Gastrocnemius medialis (tissue), 4 donors: ENCODE measurements at regions not wholly inside any gene's neighbourhood (a gene's known extent, or its start where the extent isn't known, plus 50 kb on each side); places are given as distances from the start of the nearest gene placed in this dataset.

Source experiments
- ATAC-seq, 2 donors: fragments of 150-250 bp; one replicate each; pipeline ENCODE4 v1.9.1; 2016
- DNase-seq, 2 donors: peaks; one replicate each; pipeline ENCODE4 v3.0.0-alpha.2; 2019
- H3K27ac ChIP-seq, 4 donors: fragments of 200-600 bp; sonication (generic); 1 replicate in 1 of 4; 2 replicates in 3 of 4; pipeline ENCODE4 v1.5.1; 2016 to 2018; ENCODE audit warnings: mild to moderate bottlenecking in 2 of 4, moderate library complexity in 1 of 4
- H3K27me3 ChIP-seq, 3 donors: fragments of 200-600 bp; sonication (generic) in 2 of 3; 1 replicate in 1 of 3; 2 replicates in 2 of 3; pipeline versions ENCODE4 v1.5.1 to v1.6.0; 2016 to 2019; ENCODE audit warnings: mild to moderate bottlenecking in 1 of 3, moderate library complexity in 1 of 3
- H3K36me3 ChIP-seq, 2 donors: fragments of 200-600 bp; sonication (generic) in 1 of 2; one replicate each; pipeline ENCODE4 v1.5.1; 2017 to 2018
- H3K4me1 ChIP-seq, 2 donors: fragments of 200-600 bp; sonication (generic) in 1 of 2; one replicate each; pipeline ENCODE4 v1.5.1; 2016 to 2017; ENCODE audit warnings: mild to moderate bottlenecking in 2 of 2
- H3K4me3 ChIP-seq, 4 donors: fragments of 200-600 bp; sonication (generic) in 3 of 4; 1 replicate in 1 of 4; 2 replicates in 3 of 4; pipeline ENCODE4 v1.5.1; 2016 to 2019; ENCODE audit warnings: mild to moderate bottlenecking in 2 of 4
- H3K9me3 ChIP-seq, 3 donors: fragments of 200-600 bp; sonication (generic) in 2 of 3; 1 replicate in 1 of 3; 2 replicates in 2 of 3; pipeline ENCODE4 v1.5.1; 2016 to 2019
- CTCF ChIP-seq, 5 experiments: fragments of 450-650 bp in 3 of 5; fragments of 200-600 bp in 2 of 5; sonication (generic) in 2 of 5; IDR thresholded peaks in 4 of 5; conservative IDR thresholded peaks in 1 of 5; 1 replicate in 4 of 5; 2 replicates in 1 of 5; pipeline ENCODE4 v1.5.1; 2016 to 2019; ENCODE audit warnings: antibody characterized with exemption in 5 of 5, mild to moderate bottlenecking in 3 of 5, moderate library complexity in 3 of 5
- POLR2A ChIP-seq, 2 donors: fragments of 450-650 bp; IDR thresholded peaks; one replicate each; pipeline ENCODE4 v1.6.1; 2017; ENCODE audit warnings: antibody characterized with exemption in 2 of 2, mild to moderate bottlenecking in 2 of 2, moderate library complexity in 2 of 2
- in situ Hi-C, 4 donors: fragments of 200-750 bp; cut with MboI; loops; one replicate each; pipeline versions ENCODE4 v1.15.0 to v1.8.0; 2017; ENCODE audit warnings: low sequenced_read_pairs in 4 of 4
- intact Hi-C: fragments of 100-400 bp; cut with DNase I; formaldehyde crosslinking; loops from one replicate; pipeline ENCODE4 v1.15.1; 2023; ENCODE audit warnings: low total_unique reads

GRCh38 chr3:13134879-13135206, 61.6 kb upstream of the IQSEC1 start:
- H3K4me3 ChIP-seq = no peak overlapping the region
- intact Hi-C loops (no loop called here), in situ Hi-C loops (no loop called here)
- DNase-seq = no peak
- no peaks in the 10 kb centered on the region for H3K27me3 ChIP-seq
- no peaks in the 10 kb centered on the region for H3K36me3 ChIP-seq
- ATAC-seq = no peak
- H3K4me1 ChIP-seq = no peaks in the 10 kb centered on the region
- no peaks in the 10 kb centered on the region for H3K9me3 ChIP-seq
- TF ChIP-seq CTCF (IDR thresholded peaks at IDR 0.05 in 4 of 5, conservative IDR thresholded peaks at IDR 0.05 in 1 of 5) = no peak
- TF ChIP-seq POLR2A (IDR thresholded peaks at IDR 0.05) = no peak
- no peak overlapping the region for H3K27ac ChIP-seq

DNA sequence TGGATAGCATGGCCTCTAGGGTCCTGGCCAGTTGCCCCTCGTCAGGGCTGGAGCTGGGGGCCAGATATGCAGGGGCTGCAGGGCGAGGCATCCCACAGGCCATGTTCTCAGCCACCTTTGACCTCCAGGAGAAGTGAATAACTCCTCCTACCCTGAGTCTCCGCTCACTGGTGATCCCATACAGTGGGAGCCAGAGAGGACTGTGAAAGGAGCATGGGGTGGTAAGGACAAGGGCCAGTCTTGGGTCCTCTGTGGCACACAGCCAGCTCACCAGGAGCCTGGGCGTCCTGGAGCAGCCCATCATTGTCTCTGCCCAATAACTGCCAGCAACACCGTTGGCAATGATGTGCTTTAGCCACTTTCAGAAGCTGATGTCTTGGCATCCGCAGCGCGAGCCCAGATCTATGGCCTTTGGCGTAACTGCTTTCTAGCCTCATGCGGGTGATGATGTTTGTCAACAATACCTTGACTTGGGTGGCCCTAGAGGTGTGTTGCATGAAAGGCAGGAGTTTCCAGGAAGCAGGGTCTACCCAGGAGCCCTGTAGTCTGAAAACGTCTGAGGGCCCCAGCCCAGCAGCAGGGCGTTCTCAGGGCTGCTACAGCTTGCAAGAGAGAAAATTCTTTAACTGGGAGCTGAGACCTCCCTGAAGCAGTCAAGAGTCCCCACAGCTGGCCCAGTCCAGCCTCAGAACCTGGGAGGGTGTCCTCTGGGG, 61.1 kb upstream of the IQSEC1 start:
- DNase-seq (no peak), ATAC-seq (no peak)
- Histone ChIP-seq H3K4me3 (no peak overlapping the region), H3K27me3 (no peaks in the 10 kb centered on the region), H3K36me3 (no peaks in the 10 kb centered on the region), H3K4me1 (no peaks in the 10 kb centered on the region), H3K9me3 (no peaks in the 10 kb centered on the region), H3K27ac (no peak overlapping the region)
- intact Hi-C loops (no loop called here), in situ Hi-C loops (no loop called here)
- no peak for TF ChIP-seq CTCF (IDR thresholded peaks at IDR 0.05 in 4 of 5, conservative IDR thresholded peaks at IDR 0.05 in 1 of 5)
- no peak for TF ChIP-seq POLR2A (IDR thresholded peaks at IDR 0.05)

- Histone ChIP-seq H3K4me3 (no peak overlapping the region), H3K9me3 (no peaks in the 10 kb centered on the region), H3K36me3 (no peaks in the 10 kb centered on the region), H3K27me3 (no peaks in the 10 kb centered on the region), H3K27ac (no peak overlapping the region), H3K4me1 (no peaks in the 10 kb centered on the region)
- DNase-seq (no peak), ATAC-seq (no peak)
- in situ Hi-C loops (no loop called here), intact Hi-C loops (no loop called here)
- TF ChIP-seq POLR2A (IDR thresholded peaks at IDR 0.05) (no peak), CTCF (IDR thresholded peaks at IDR 0.05 in 4 of 5, conservative IDR thresholded peaks at IDR 0.05 in 1 of 5) (no peak)
Observed at GRCh38 chr3:13133471-13133981, 60.3 kb upstream of the IQSEC1 start.

- Histone ChIP-seq H3K27ac (no peak overlapping the region), H3K4me1 (no peaks in the 10 kb centered on the region)
- intact Hi-C loops = no loop called here
Observed at GRCh38 chr3:13132731-13133410, 59.6 kb upstream of the IQSEC1 start.

More at GRCh38 chr3:13132731-13133410, 59.6 kb upstream of the IQSEC1 start:
- ATAC-seq = no peak
- H3K36me3 ChIP-seq = no peaks in the 10 kb centered on the region
- no peak for TF ChIP-seq POLR2A (IDR thresholded peaks at IDR 0.05)
- TF ChIP-seq CTCF (IDR thresholded peaks at IDR 0.05 in 4 of 5, conservative IDR thresholded peaks at IDR 0.05 in 1 of 5) = no peak
- no peaks in the 10 kb centered on the region for H3K9me3 ChIP-seq
- H3K27me3 ChIP-seq = no peaks in the 10 kb centered on the region
- H3K4me3 ChIP-seq = no peak overlapping the region
- DNase-seq = no peak
- in situ Hi-C loops = no loop called here
